ENCODE measurements at regions not wholly inside any gene's neighbourhood (a gene's known extent, or its start where the extent isn't known, plus 50 kb on each side); places are given as distances from the start of the nearest gene placed in this dataset.

GRCh38 chr9:15032860-15033259 is 122.6 kb upstream of the FREM1 start:
- TF ChIP-seq SRSF1 (IDR thresholded peaks at IDR 0.05; ENCODE audit: low read depth, low read length) (no peak), NFYB (IDR thresholded peaks at IDR 0.05; ENCODE audit: extremely low read depth, insufficient read length) (no peak), CTCF (IDR thresholded peaks at IDR 0.05 in 2 of 3, conservative IDR thresholded peaks at IDR 0.05 in 1 of 3; ENCODE audit: insufficient read depth in 2 of 3, low read depth in 1 of 3, low read length in 3 of 3) (no peak), MAX (CRISPR knock-in tag; IDR thresholded peaks at IDR 0.05) (no peak)

All from K562 (cell line).